ENCODE measurements at regions not wholly inside any gene's neighbourhood (a gene's known extent, or its start where the extent isn't known, plus 50 kb on each side); places are given as distances from the start of the nearest gene placed in this dataset.

GRCh38 chr6:113600551-113601339 lies 256.4 kb upstream of the MARCKS start:
- TF ChIP-seq CTCF (IDR thresholded peaks at IDR 0.05; ENCODE audit: low read depth, low read length, missing input control) (no peak), EGR1 (IDR thresholded peaks at IDR 0.05; ENCODE audit: low read depth in 2 of 2) (no peak), TAF1 (conservative IDR thresholded peaks at IDR 0.05) (no peak), REST (IDR thresholded peaks at IDR 0.05) (no peak), HNF4A (conservative IDR thresholded peaks at IDR 0.05) (no peak), JUND (IDR thresholded peaks at IDR 0.05) (no peak), FOXA1 (IDR thresholded peaks at IDR 0.05) (no peak), RAD21 (IDR thresholded peaks at IDR 0.05) (no peak), ZBTB33 (IDR thresholded peaks at IDR 0.05) (no peak), SP1 (IDR thresholded peaks at IDR 0.05) (no peak)
